HCT116 (cell line): ENCODE measurements at regions not wholly inside any gene's neighbourhood (a gene's known extent, or its start where the extent isn't known, plus 50 kb on each side); places are given as distances from the start of the nearest gene placed in this dataset.

Experiments
- ATAC-seq: fragments of 200-7000 bp; cut with Tn5 transposase; 2 replicates; pipeline ENCODE4 v1.9.1; 2020; ENCODE audit warnings: mild to moderate bottlenecking, moderate library complexity
- BruUV-seq: library from RNA; stranded (reverse); fragments of 400-500 nt; replicated peaks from 2 replicates; lab custom pipeline; 2021; lab: Mats Ljungman, UMichigan
- CTCF ChIA-PET: fragments of 300-600 bp; sonication (Branson Sonifier 250); formaldehyde crosslinking; loops from one replicate; lab custom pipeline; 2021; ENCODE audit warnings: antibody characterized with exemption; lab: Charles Lee
- POLR2A ChIA-PET: fragments of 300-600, 350-600 bp; sonication (Branson Sonifier 250); formaldehyde crosslinking; loops from one replicate; lab custom pipeline; 2021; ENCODE audit warnings: antibody characterized with exemption; lab: Charles Lee
- RAD21 ChIA-PET, 2 experiments: fragments of 300-600 bp; sonication (Branson Sonifier 250); formaldehyde crosslinking; loops; one replicate each; lab custom pipeline; 2023; ENCODE audit warnings: low total read pairs in 2 of 2; ENCODE audit not compliant: uncharacterized antibody in 2 of 2, unreplicated experiment in 2 of 2, low non-redundant PET in 1 of 2; lab: Charles Lee
- DNase-seq: peaks from one replicate; pipeline ENCODE4 v3.0.0-alpha.2; 2010; ENCODE audit warnings: low read depth, low spot score
- H2AFZ ChIP-seq: fragments of 200-600 bp; shearing (Covaris generic), sonication (generic); 2 replicates; pipeline ENCODE4 v1.6.1; 2017; ENCODE audit warnings: low read depth, mixed run types, mixed read lengths, antibody characterized with exemption, low read length; ENCODE audit not compliant: poor library complexity, severe bottlenecking
- H3K27ac ChIP-seq: 2 replicates; pipeline ENCODE4 v1.5.1; 2012; ENCODE audit warnings: low read depth, low read length
- H3K27me3 ChIP-seq: fragments of 200-600 bp; sonication (generic); 2 replicates; pipeline ENCODE4 v1.6.1; 2016; ENCODE audit warnings: mixed run types, low read length, mixed read lengths; ENCODE audit not compliant: insufficient read depth
- H3K36me3 ChIP-seq, 2 experiments: fragments of 200-500 bp in 1 of 2; fragments of 200-600 bp in 1 of 2; sonication (Bioruptor generic) in 1 of 2; sonication (generic) in 1 of 2; 2 replicates each; pipeline versions ENCODE4 v1.5.1 to v1.6.1; 2014 to 2016; ENCODE audit warnings: low read length in 2 of 2, inconsistent platforms in 1 of 2, mixed read lengths in 1 of 2, mixed run types in 1 of 2; ENCODE audit not compliant: insufficient read depth in 2 of 2, control insufficient read depth in 1 of 2
- H3K4me1 ChIP-seq, 2 experiments: fragments of 200-600 bp in 1 of 2; sonication (generic) in 1 of 2; 2 replicates each; pipeline versions ENCODE4 v1.5.1 to v1.6.1; 2012 to 2017; ENCODE audit warnings: low read length in 2 of 2, inconsistent platforms in 1 of 2, mild to moderate bottlenecking in 1 of 2, mixed read lengths in 1 of 2, mixed run types in 1 of 2, moderate library complexity in 1 of 2; ENCODE audit not compliant: insufficient read depth in 2 of 2, control insufficient read depth in 1 of 2
- H3K4me2 ChIP-seq: fragments of 200-600 bp; sonication (generic); 2 replicates; pipeline ENCODE4 v1.6.1; 2017; ENCODE audit warnings: mixed run types, low read length, mixed read lengths
- H3K4me3 ChIP-seq, 2 experiments: fragments of 200-600 bp in 1 of 2; sonication (generic) in 1 of 2; replicated peaks in 1 of 2; 2 replicates each; pipeline ENCODE4 v1.5.1; 2011 to 2016; ENCODE audit warnings: low read length in 2 of 2, control low read depth in 1 of 2, low read depth in 1 of 2, mild to moderate bottlenecking in 1 of 2, mixed read lengths in 1 of 2, mixed run types in 1 of 2
- H3K79me2 ChIP-seq: fragments of 200-600 bp; sonication (generic); 2 replicates; pipeline ENCODE4 v1.6.1; 2017; ENCODE audit warnings: mild to moderate bottlenecking, mixed run types, low read length, moderate library complexity, mixed read lengths; ENCODE audit not compliant: insufficient read depth
- H3K9ac ChIP-seq: fragments of 200-600 bp; sonication (generic); 2 replicates; pipeline ENCODE4 v1.6.1; 2016; ENCODE audit warnings: low read length, mixed read lengths
- H3K9me2 ChIP-seq: fragments of 200-600 bp; sonication (generic), shearing (Covaris generic); 2 replicates; pipeline ENCODE4 v1.6.1; 2017; ENCODE audit warnings: mixed run types, mild to moderate bottlenecking, moderate library complexity; ENCODE audit not compliant: insufficient read depth
- H3K9me3 ChIP-seq, 2 experiments: fragments of 200-500 bp in 1 of 2; fragments of 200-600 bp in 1 of 2; sonication (Bioruptor generic) in 1 of 2; sonication (generic) in 1 of 2; 2 replicates each; pipeline ENCODE4 v1.6.1; 2014 to 2017; ENCODE audit warnings: low read length in 2 of 2, mixed read lengths in 2 of 2, inconsistent platforms in 1 of 2, low read depth in 1 of 2, mild to moderate bottlenecking in 1 of 2, mixed run types in 1 of 2, moderate library complexity in 1 of 2; ENCODE audit not compliant: control insufficient read depth in 1 of 2, insufficient read depth in 1 of 2
- H4K20me1 ChIP-seq: fragments of 200-600 bp; sonication (generic), shearing (Covaris generic); 2 replicates; pipeline ENCODE4 v1.6.1; 2017; ENCODE audit warnings: mixed run types, mild to moderate bottlenecking, moderate library complexity; ENCODE audit not compliant: insufficient read depth
- CEBPB ChIP-seq: IDR thresholded peaks from 2 replicates; pipeline ENCODE4 v1.6.1; 2012; ENCODE audit warnings: low read depth
- CTCF ChIP-seq, 3 experiments: fragments of 200-600 bp in 1 of 3; sonication (generic) in 1 of 3; IDR thresholded peaks in 2 of 3; conservative IDR thresholded peaks in 1 of 3; 2 replicates each; pipeline ENCODE4 v1.5.1; 2012 to 2017; ENCODE audit warnings: low read depth in 2 of 3, low read length in 2 of 3, antibody characterized with exemption in 1 of 3, borderline replicate concordance in 1 of 3, control low read depth in 1 of 3, mild to moderate bottlenecking in 1 of 3, mixed read lengths in 1 of 3, mixed run types in 1 of 3, moderate library complexity in 1 of 3; ENCODE audit not compliant: insufficient read depth in 1 of 3
- FOSL1 ChIP-seq: IDR thresholded peaks from 2 replicates; pipeline ENCODE4 v1.6.1; 2012; ENCODE audit warnings: low read depth
- POLR2A ChIP-seq: IDR thresholded peaks from 2 replicates; pipeline ENCODE4 v1.7.0; 2011; ENCODE audit warnings: borderline replicate concordance; ENCODE audit not compliant: insufficient read depth, insufficient read length; ENCODE audit errors: extremely low read depth
- SP1 ChIP-seq: IDR thresholded peaks from 2 replicates; pipeline ENCODE4 v1.6.1; 2012; ENCODE audit warnings: low read depth
- intact Hi-C: fragments of 100-400 bp; cut with micrococcal nuclease; formaldehyde crosslinking; loops from 2 replicates; pipeline ENCODE4 v1.10.0; 2022

- CTCF ChIA-PET: no interaction called here
- no peaks in the 10 kb centered on the region for H3K9me3 ChIP-seq
- intact Hi-C loops: no loop called here
These were observed 97.7 kb upstream of the TP53I11 start for GRCh38 chr11:45048313-45048841.

More at GRCh38 chr11:45048313-45048841, 97.7 kb upstream of the TP53I11 start:
- BruUV-seq: no TSS peak
- POLR2A ChIA-PET: no interaction called here
- H3K4me3 ChIP-seq: no peak overlapping the region
- no peaks in the 10 kb centered on the region for H3K79me2 ChIP-seq
- H3K9me2 ChIP-seq: no peaks in the 10 kb centered on the region
- RAD21 ChIA-PET: no interaction called here
- no peak for ATAC-seq
- peaks cover 6 to 11% of the 10 kb centered on the region in 2 experiments; a peak in 3 of 4 replicates for H3K4me1 ChIP-seq
- TF ChIP-seq CTCF (IDR thresholded peaks at IDR 0.05 in 2 of 3, conservative IDR thresholded peaks at IDR 0.05 in 1 of 3; ENCODE audit: borderline replicate concordance in 1 of 3, insufficient read depth in 1 of 3, low read depth in 2 of 3, low read length in 2 of 3) (no peak), POLR2A (no peak), CEBPB (no peak), FOSL1 (no peak), SP1 (no peak)
- no peak overlapping the region for H3K9ac ChIP-seq
- no peaks in the 10 kb centered on the region for H3K36me3 ChIP-seq
- H3K27me3 ChIP-seq: no peaks in the 10 kb centered on the region
- H4K20me1 ChIP-seq: no peaks in the 10 kb centered on the region
- H3K27ac ChIP-seq: no peak overlapping the region
- H2AFZ ChIP-seq: no peak overlapping the region
- DNase-seq: no peak
- H3K4me2 ChIP-seq: no peak overlapping the region
